AG04450 (cell line): ENCODE measurements at regions not wholly inside any gene's neighbourhood (a gene's known extent, or its start where the extent isn't known, plus 50 kb on each side); places are given as distances from the start of the nearest gene placed in this dataset.

ENCODE experiments used
- CTCF ChIA-PET: fragments of 300-600, 350-600 bp; formaldehyde crosslinking; extraction: SDS; loops from one replicate; lab custom pipeline; 2022; ENCODE audit warnings: antibody characterized with exemption, inconsistent platforms; lab: Charles Lee
- POLR2A ChIA-PET: fragments of 350-600 bp; formaldehyde crosslinking; extraction: SDS; loops from one replicate; lab custom pipeline; 2021; ENCODE audit warnings: antibody characterized with exemption, inconsistent platforms; lab: Yijun Ruan, JAX
- DNase-seq: peaks from one replicate; pipeline ENCODE4 v3.0.0-alpha.2; 2011; ENCODE audit warnings: low read depth, low spot score
- H3K27ac ChIP-seq: one replicate; pipeline ENCODE4 v1.5.1; 2012; ENCODE audit warnings: low read depth, low read length, control low read depth
- H3K27me3 ChIP-seq: one replicate; pipeline ENCODE4 v1.6.0; 2012; ENCODE audit warnings: low read length; ENCODE audit not compliant: control insufficient read depth, insufficient read depth
- H3K4me3 ChIP-seq: 2 replicates; pipeline ENCODE4 v1.5.1; 2011; ENCODE audit warnings: mild to moderate bottlenecking, low read depth, low read length, control low read depth
- H3K9me3 ChIP-seq: 2 replicates; pipeline ENCODE4 v1.5.1; 2012; ENCODE audit warnings: low read length; ENCODE audit not compliant: control insufficient read depth, insufficient read depth
- TF ChIP-seq, protein P1 (sequence below): IDR thresholded peaks from 2 replicates; pipeline ENCODE4 v1.5.1; 2011; ENCODE audit warnings: low read depth, low read length, control low read depth, inconsistent platforms

DNA sequence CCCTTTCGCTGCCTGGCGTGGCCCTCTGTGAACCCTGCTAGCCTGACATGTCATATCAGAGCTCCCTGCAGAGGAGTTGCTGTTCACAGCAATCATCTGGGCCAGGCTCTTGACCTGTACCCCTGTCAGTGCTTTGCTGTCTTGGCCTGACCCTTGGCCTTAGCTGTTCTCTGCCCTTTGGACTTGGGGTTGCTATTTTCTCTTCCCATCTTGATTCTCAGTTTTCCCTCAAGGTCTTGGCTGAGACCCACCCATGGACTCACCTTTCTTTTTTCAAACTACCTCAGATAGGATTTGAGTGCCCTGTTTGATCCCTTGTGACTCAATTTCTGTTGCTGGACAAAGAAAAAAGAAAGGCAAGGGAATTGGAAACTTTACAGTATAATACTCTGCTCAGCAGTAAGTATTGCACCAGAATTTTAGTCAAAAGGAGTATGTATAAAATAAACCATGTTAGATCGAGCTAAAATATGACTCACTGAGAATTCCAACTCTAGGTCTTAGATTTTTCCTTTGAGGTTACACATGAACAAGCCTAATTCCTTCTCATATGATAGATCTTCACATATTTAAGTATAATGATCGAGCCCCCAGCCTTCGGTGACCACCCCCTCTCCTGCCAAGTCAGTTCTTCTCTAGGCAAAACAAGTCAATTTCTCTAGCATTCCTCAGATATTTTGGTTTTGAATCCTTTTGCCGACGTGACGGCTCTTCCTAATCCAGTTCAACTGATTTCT is 110.5 kb downstream of the NGF start:
- peak overlapping the region; percentile 86 for H3K27ac ChIP-seq
- CTCF ChIA-PET = interaction anchor here (0.7 to 1.6 kb wide), 6 partner anchors 9 to 369 kb away, joined by 3 to 9 read pairs (median 3); no protein-coding TSS in a partner anchor
- no peak for DNase-seq

DNA sequence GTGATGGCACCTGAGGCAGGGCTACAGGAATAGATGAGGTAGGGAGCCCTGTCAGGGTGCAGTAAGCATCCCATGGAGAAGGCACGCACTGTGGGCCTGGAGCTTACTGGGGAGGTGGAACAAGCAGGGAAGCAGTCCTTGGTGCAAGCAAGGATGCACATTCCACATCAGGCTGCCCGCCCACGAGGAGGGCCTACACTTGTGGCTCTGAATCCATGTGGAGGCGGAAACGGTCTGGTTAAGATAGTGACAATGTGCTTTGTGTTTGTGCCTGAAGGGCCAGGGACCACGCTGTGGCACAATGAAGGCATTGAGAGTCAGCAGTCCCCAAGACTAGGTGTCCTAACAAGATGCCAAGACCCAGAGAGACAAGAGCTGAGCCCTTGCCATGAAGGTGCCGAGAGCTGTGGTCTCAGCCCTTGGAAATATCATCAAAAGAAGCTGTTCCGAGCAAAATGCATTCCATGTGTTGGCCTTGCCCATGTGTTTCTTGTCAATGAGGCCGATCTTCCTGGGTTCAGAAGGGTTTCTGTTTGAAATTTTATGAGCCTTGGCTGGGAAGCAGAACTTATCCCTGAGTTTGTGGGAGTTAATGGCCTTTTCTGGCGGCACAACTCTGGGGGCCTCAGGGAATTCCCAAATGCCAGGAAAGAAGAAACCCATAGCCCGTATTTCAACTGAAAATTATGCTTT is 111.9 kb downstream of the NGF start:
- ChIA-PET CTCF (interaction anchor here (1.3 kb wide), 1 partner anchor 243 kb away, joined by 3 read pairs; no protein-coding TSS in a partner anchor), POLR2A (no interaction called here)
- Histone ChIP-seq H3K9me3 (peaks cover 5% of the 10 kb centered on the region; the same call in 1 of the 2 replicates), H3K27ac (no peak overlapping the region), H3K27me3 (no peaks in the 10 kb centered on the region), H3K4me3 (no peak overlapping the region)
- DNase-seq = no peak
- TF ChIP-seq, protein P1, sequence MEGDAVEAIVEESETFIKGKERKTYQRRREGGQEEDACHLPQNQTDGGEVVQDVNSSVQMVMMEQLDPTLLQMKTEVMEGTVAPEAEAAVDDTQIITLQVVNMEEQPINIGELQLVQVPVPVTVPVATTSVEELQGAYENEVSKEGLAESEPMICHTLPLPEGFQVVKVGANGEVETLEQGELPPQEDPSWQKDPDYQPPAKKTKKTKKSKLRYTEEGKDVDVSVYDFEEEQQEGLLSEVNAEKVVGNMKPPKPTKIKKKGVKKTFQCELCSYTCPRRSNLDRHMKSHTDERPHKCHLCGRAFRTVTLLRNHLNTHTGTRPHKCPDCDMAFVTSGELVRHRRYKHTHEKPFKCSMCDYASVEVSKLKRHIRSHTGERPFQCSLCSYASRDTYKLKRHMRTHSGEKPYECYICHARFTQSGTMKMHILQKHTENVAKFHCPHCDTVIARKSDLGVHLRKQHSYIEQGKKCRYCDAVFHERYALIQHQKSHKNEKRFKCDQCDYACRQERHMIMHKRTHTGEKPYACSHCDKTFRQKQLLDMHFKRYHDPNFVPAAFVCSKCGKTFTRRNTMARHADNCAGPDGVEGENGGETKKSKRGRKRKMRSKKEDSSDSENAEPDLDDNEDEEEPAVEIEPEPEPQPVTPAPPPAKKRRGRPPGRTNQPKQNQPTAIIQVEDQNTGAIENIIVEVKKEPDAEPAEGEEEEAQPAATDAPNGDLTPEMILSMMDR = no peak

More for the DNA sequence above, 110.5 kb downstream of the NGF start:
- Histone ChIP-seq H3K9me3 (peaks cover 5% of the 10 kb centered on the region; the same call in 1 of the 2 replicates), H3K27me3 (no peaks in the 10 kb centered on the region), H3K4me3 (no peak overlapping the region)
- TF ChIP-seq, protein P1 = no peak
- POLR2A ChIA-PET = interaction anchor here (1.3 kb wide), 1 partner anchor 25 kb away, joined by 16 read pairs; no protein-coding TSS in a partner anchor

GRCh38 chr1:115224636-115225035 is 113.4 kb downstream of the NGF start:
- POLR2A ChIA-PET = no interaction called here
- TF ChIP-seq, protein P1 = no peak

GRCh38 chr1:115222616-115223402 is 115.2 kb downstream of the NGF start:
- ChIA-PET CTCF (no interaction called here), POLR2A (interaction anchor here (1.0 kb wide), 1 partner anchor 32 kb away, joined by 3 read pairs; no protein-coding TSS in a partner anchor)
- Histone ChIP-seq H3K9me3 (peaks cover 5% of the 10 kb centered on the region; the same call in 1 of the 2 replicates), H3K27ac (no peak overlapping the region), H3K27me3 (no peaks in the 10 kb centered on the region), H3K4me3 (no peak overlapping the region)
- no peak for DNase-seq
- TF ChIP-seq, protein P1 = no peak

More at GRCh38 chr1:115224636-115225035, 113.4 kb downstream of the NGF start:
- CTCF ChIA-PET = no interaction called here
- Histone ChIP-seq H3K27me3 (no peaks in the 10 kb centered on the region), H3K27ac (no peak overlapping the region), H3K4me3 (no peak overlapping the region), H3K9me3 (peaks cover 5% of the 10 kb centered on the region; the same call in 1 of the 2 replicates)
- no peak for DNase-seq
